Spinal cord (tissue), 9 donors: ENCODE measurements at regions not wholly inside any gene's neighbourhood (a gene's known extent, or its start where the extent isn't known, plus 50 kb on each side); places are given as distances from the start of the nearest gene placed in this dataset.

Source experiments
- DNase-seq, 6 donors: peaks; one replicate each; pipeline versions ENCODE4 v3.0.0 to v3.0.0-alpha.2; 2013 to 2015; ENCODE audit warnings: low spot score in 6 of 6, low read depth in 4 of 6
- H3K27ac ChIP-seq: one replicate; pipeline ENCODE4 v1.5.1; 2013; ENCODE audit warnings: low read depth, low read length, control low read depth
- H3K27me3 ChIP-seq: one replicate; pipeline ENCODE4 v1.6.1; 2013; ENCODE audit warnings: low read length; ENCODE audit not compliant: control insufficient read depth, insufficient read depth
- H3K36me3 ChIP-seq: one replicate; pipeline ENCODE4 v1.6.1; 2013; ENCODE audit warnings: low read length; ENCODE audit not compliant: control insufficient read depth, insufficient read depth
- H3K4me1 ChIP-seq: one replicate; pipeline ENCODE4 v1.6.1; 2013; ENCODE audit warnings: low read length; ENCODE audit not compliant: control insufficient read depth, insufficient read depth
- H3K4me3 ChIP-seq: one replicate; pipeline ENCODE4 v1.5.1; 2013; ENCODE audit warnings: low read depth, low read length, control low read depth
- H3K9me3 ChIP-seq: one replicate; pipeline ENCODE4 v1.6.1; 2013; ENCODE audit warnings: low read length; ENCODE audit not compliant: control insufficient read depth, insufficient read depth
- WGBS: methylation state at CpG from one replicate; pipeline ENCODE4 v1.1.5; 2013; ENCODE audit warnings: missing lambda C conversion rate; ENCODE audit not compliant: insufficient coverage; 5-methylcytosine and 5-hydroxymethylcytosine counted together
- donor health status: healthy.

- Histone ChIP-seq H3K4me1 (no peaks in the 10 kb centered on the region), H3K27ac (no peak overlapping the region), H3K36me3 (no peaks in the 10 kb centered on the region), H3K9me3 (no peaks in the 10 kb centered on the region), H3K27me3 (no peaks in the 10 kb centered on the region), H3K4me3 (no peak overlapping the region)
- WGBS: no CpG with 5 or more reads among the region's 1 CpG
- DNase-seq: no peak
Measured at GRCh38 chrX:116339407-116339806, 97.0 kb upstream of the SLC6A14 start.

GRCh38 chrX:116342903-116343302 lies 93.5 kb upstream of the SLC6A14 start:
- Histone ChIP-seq H3K36me3 (no peaks in the 10 kb centered on the region), H3K4me1 (no peaks in the 10 kb centered on the region), H3K27me3 (no peaks in the 10 kb centered on the region), H3K27ac (no peak overlapping the region), H3K4me3 (no peak overlapping the region), H3K9me3 (no peaks in the 10 kb centered on the region)
- peak in 1 of 6 donors; percentile 2 for DNase-seq
- 49% methylated on average over 3 of the region's 4 CpGs for WGBS

GRCh38 chrX:116345958-116346357 lies 90.4 kb upstream of the SLC6A14 start:
- Histone ChIP-seq H3K4me1 (no peaks in the 10 kb centered on the region), H3K36me3 (no peaks in the 10 kb centered on the region), H3K27ac (no peak overlapping the region), H3K9me3 (no peaks in the 10 kb centered on the region), H3K4me3 (no peak overlapping the region), H3K27me3 (no peaks in the 10 kb centered on the region)
- no peak for DNase-seq
- 91% methylated on average over 1 of the region's 3 CpGs for WGBS

DNA sequence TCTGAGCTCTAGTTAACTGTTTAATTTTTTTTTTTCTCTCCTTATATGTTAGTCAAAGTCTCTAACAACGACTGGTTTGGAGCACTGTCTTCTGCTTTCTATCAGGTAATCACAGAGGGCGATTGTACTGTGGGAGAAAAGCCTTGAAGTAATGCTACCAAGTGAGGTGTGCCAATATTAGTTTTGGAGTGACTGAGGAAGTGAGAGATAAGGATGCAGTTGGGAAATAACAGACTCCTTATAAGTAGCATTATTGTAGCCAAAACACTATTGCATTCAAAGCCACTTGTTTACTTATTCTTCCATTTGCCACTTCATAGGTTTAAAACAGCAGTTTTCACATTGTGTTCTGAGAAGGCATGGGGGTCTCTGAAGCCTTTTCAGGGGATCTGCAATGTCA lies 79.1 kb upstream of the SLC6A14 start:
- Histone ChIP-seq H3K9me3 (no peaks in the 10 kb centered on the region), H3K27me3 (no peaks in the 10 kb centered on the region)
- no CpG with 5 or more reads among the region's 2 CpGs for WGBS

GRCh38 chrX:116378961-116379360 lies 57.4 kb upstream of the SLC6A14 start:
- Histone ChIP-seq H3K9me3 (no peaks in the 10 kb centered on the region), H3K4me1 (no peaks in the 10 kb centered on the region), H3K4me3 (no peak overlapping the region), H3K36me3 (no peaks in the 10 kb centered on the region), H3K27ac (no peak overlapping the region), H3K27me3 (peaks cover 3% of the 10 kb centered on the region)
- no CpG with 5 or more reads among the region's 2 CpGs for WGBS
- DNase-seq: no peak

More for the DNA sequence above, 79.1 kb upstream of the SLC6A14 start:
- Histone ChIP-seq H3K27ac (no peak overlapping the region), H3K36me3 (no peaks in the 10 kb centered on the region), H3K4me3 (no peak overlapping the region), H3K4me1 (no peaks in the 10 kb centered on the region)
- no peak for DNase-seq

DNA sequence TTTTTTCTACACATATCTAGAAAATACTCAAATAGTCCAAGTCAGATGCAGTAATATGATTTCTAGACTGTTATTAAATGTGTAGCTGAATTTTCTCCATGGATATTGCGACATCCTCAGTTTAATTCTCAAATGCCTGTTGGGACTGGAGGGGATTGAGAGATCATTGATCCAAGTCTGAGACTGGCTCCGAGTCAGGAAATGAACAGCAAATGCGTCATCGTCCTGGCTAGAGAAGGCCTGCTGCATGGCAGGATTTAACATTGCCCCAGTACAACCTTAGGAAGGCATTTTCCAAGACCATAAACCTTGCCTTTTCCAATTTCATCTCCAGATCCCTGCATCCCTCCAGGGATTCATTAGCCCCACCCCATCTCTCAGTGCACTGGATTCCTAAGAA lies 56.6 kb upstream of the SLC6A14 start:
- no peak for DNase-seq
- WGBS: 64% methylated on average over 4 of the region's 4 CpGs
- H3K9me3 ChIP-seq: no peaks in the 10 kb centered on the region

GRCh38 chrX:116384406-116384954 lies 51.9 kb upstream of the SLC6A14 start:
- DNase-seq: no peak
- Histone ChIP-seq H3K4me1 (no peaks in the 10 kb centered on the region), H3K4me3 (no peak overlapping the region), H3K27ac (no peak overlapping the region), H3K9me3 (no peaks in the 10 kb centered on the region), H3K36me3 (no peaks in the 10 kb centered on the region), H3K27me3 (no peaks in the 10 kb centered on the region)
- no CpG with 5 or more reads among the region's 3 CpGs for WGBS

More for the DNA sequence above, 56.6 kb upstream of the SLC6A14 start:
- H3K36me3 ChIP-seq: no peaks in the 10 kb centered on the region
- H3K27ac ChIP-seq: no peak overlapping the region
- peaks cover 3% of the 10 kb centered on the region for H3K27me3 ChIP-seq
- H3K4me1 ChIP-seq: no peaks in the 10 kb centered on the region
- no peak overlapping the region for H3K4me3 ChIP-seq
